Progenitor cell of endocrine pancreas (in vitro differentiated cells): ENCODE measurements at regions not wholly inside any gene's neighbourhood (a gene's known extent, or its start where the extent isn't known, plus 50 kb on each side); places are given as distances from the start of the nearest gene placed in this dataset.

ENCODE experiments used
- DNase-seq: peaks from one replicate; pipeline ENCODE4 v3.0.0; 2021; ENCODE audit warnings: low spot score; ENCODE audit not compliant: unreplicated experiment
- H3K27ac Mint-ChIP-seq: 2 replicates; pipeline ENCODE4 v1.8.0; 2021; ENCODE audit warnings: mild to moderate bottlenecking, moderate library complexity, mixed read lengths
- H3K27me3 Mint-ChIP-seq: 2 replicates; pipeline ENCODE4 v1.8.0; 2021; ENCODE audit warnings: mixed read lengths
- H3K36me3 Mint-ChIP-seq: 2 replicates; pipeline ENCODE4 v1.8.0; 2022; ENCODE audit warnings: mixed read lengths; ENCODE audit not compliant: insufficient read depth
- H3K4me1 Mint-ChIP-seq: 2 replicates; pipeline ENCODE4 v1.8.0; 2021; ENCODE audit warnings: low read depth, mixed read lengths
- H3K4me3 Mint-ChIP-seq: 2 replicates; pipeline ENCODE4 v1.8.0; 2021; ENCODE audit warnings: low read depth, mild to moderate bottlenecking, moderate library complexity, mixed read lengths
- H3K9me3 Mint-ChIP-seq: 2 replicates; pipeline ENCODE4 v1.8.0; 2021; ENCODE audit warnings: low read depth, mixed read lengths
- TF ChIP-seq, protein P1 (sequence below): fragments of 200-600 bp; sonication (generic); IDR thresholded peaks from one replicate; pipeline ENCODE4 v1.5.0; 2021; ENCODE audit warnings: antibody characterized with exemption, mild to moderate bottlenecking; ENCODE audit not compliant: unreplicated experiment

DNA sequence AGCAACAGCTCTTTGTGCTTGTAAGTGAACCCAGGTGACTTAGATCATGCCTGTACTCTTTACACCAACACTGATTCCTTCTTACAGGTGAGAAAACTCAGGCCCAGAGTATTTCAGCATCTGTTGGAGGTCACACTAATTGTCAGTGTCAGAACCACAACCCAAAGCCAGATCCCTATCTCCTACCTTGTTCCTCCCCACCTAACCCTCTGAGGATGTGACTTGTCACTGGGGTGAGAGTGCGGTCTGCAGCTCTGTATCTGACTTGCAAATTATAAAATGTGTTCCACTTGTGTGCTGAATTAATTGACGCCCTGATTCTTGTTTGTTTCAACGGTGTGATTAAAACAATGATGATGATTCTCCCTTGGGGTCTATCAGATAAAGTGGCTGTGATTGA lies 232.5 kb upstream of the KCNG1 start:
- no peak for DNase-seq
- TF ChIP-seq, protein P1, sequence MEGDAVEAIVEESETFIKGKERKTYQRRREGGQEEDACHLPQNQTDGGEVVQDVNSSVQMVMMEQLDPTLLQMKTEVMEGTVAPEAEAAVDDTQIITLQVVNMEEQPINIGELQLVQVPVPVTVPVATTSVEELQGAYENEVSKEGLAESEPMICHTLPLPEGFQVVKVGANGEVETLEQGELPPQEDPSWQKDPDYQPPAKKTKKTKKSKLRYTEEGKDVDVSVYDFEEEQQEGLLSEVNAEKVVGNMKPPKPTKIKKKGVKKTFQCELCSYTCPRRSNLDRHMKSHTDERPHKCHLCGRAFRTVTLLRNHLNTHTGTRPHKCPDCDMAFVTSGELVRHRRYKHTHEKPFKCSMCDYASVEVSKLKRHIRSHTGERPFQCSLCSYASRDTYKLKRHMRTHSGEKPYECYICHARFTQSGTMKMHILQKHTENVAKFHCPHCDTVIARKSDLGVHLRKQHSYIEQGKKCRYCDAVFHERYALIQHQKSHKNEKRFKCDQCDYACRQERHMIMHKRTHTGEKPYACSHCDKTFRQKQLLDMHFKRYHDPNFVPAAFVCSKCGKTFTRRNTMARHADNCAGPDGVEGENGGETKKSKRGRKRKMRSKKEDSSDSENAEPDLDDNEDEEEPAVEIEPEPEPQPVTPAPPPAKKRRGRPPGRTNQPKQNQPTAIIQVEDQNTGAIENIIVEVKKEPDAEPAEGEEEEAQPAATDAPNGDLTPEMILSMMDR = no peak
- H3K4me1 Mint-ChIP-seq = peaks cover 13% of the 10 kb centered on the region
- H3K27me3 Mint-ChIP-seq = peaks cover 17% of the 10 kb centered on the region
- H3K9me3 Mint-ChIP-seq = peaks cover 4% of the 10 kb centered on the region
- no peak overlapping the region for H3K27ac Mint-ChIP-seq
- H3K4me3 Mint-ChIP-seq = no peak overlapping the region
- H3K36me3 Mint-ChIP-seq = no peaks in the 10 kb centered on the region

DNA sequence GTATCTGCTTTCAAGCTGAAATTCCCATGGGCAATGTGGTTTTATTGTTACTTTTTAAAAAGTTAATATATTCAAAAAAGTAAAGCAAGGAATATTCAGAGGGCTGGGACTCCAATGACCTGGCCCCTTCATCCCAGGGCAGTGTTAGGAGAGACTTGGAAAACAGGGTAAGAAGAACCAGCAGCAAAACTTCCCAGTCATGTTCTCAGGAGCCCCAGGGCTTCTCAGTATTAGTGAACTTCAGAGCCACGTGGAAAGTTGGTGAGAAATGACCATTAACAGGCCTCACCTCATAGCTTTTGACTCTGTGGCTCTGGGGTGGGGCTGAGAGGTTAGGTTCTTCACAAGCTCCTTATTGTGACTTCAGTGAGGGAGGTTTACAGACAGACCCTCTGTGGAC lies 230.4 kb upstream of the KCNG1 start:
- TF ChIP-seq, protein P1 = no peak
- Mint-ChIP-seq H3K36me3 (no peaks in the 10 kb centered on the region), H3K27me3 (peaks cover 30% of the 10 kb centered on the region), H3K4me3 (no peak overlapping the region), H3K9me3 (peaks cover 4% of the 10 kb centered on the region), H3K27ac (no peak overlapping the region), H3K4me1 (peaks cover 2% of the 10 kb centered on the region)
- DNase-seq = no peak

GRCh38 chr20:51249781-51250180 lies 226.9 kb upstream of the KCNG1 start:
- Mint-ChIP-seq H3K4me1 (peaks cover 2% of the 10 kb centered on the region), H3K4me3 (no peak overlapping the region)

GRCh38 chr20:51249215-51249614 lies 226.3 kb upstream of the KCNG1 start:
- no peak for DNase-seq
- Mint-ChIP-seq H3K27ac (no peak overlapping the region), H3K27me3 (peaks cover 31% of the 10 kb centered on the region), H3K9me3 (peaks cover 4% of the 10 kb centered on the region), H3K4me1 (peaks cover 2% of the 10 kb centered on the region), H3K36me3 (no peaks in the 10 kb centered on the region), H3K4me3 (no peak overlapping the region)
- TF ChIP-seq, protein P1 = no peak

More at GRCh38 chr20:51249781-51250180, 226.9 kb upstream of the KCNG1 start:
- Mint-ChIP-seq H3K9me3 (peaks cover 4% of the 10 kb centered on the region), H3K36me3 (no peaks in the 10 kb centered on the region), H3K27ac (no peak overlapping the region), H3K27me3 (peaks cover 32% of the 10 kb centered on the region)
- DNase-seq = no peak
- TF ChIP-seq, protein P1 = no peak

- Mint-ChIP-seq H3K4me3 (no peak overlapping the region), H3K27ac (no peak overlapping the region), H3K36me3 (peaks cover 3% of the 10 kb centered on the region), H3K4me1 (peaks cover 2% of the 10 kb centered on the region), H3K27me3 (peaks cover 22% of the 10 kb centered on the region), H3K9me3 (peaks cover 12% of the 10 kb centered on the region)
- TF ChIP-seq, protein P1 = no peak
- no peak for DNase-seq
These were observed 221.6 kb upstream of the KCNG1 start for GRCh38 chr20:51244466-51244865.
